SK-N-SH (cell line): ENCODE measurements at regions not wholly inside any gene's neighbourhood (a gene's known extent, or its start where the extent isn't known, plus 50 kb on each side); places are given as distances from the start of the nearest gene placed in this dataset.

ENCODE experiments used
- CTCF ChIA-PET: fragments of 300-600, 350-600 bp; formaldehyde crosslinking; extraction: SDS; loops from one replicate; lab custom pipeline; 2021; lab: Yijun Ruan, JAX
- POLR2A ChIA-PET: fragments of 350-600 bp; sonication (Branson Sonifier 250); formaldehyde crosslinking; extraction: SDS; loops from one replicate; lab custom pipeline; 2020; ENCODE audit warnings: antibody characterized with exemption, inconsistent platforms; lab: Yijun Ruan, JAX
- DNase-seq: peaks from one replicate; pipeline ENCODE4 v3.0.0; 2012
- H2AFZ ChIP-seq: fragments of 200-600 bp; sonication (generic); 2 replicates; pipeline ENCODE4 v1.8.1; 2016; ENCODE audit warnings: antibody characterized with exemption, mild to moderate bottlenecking, low read depth
- H3F3A ChIP-seq: fragments of 200-600 bp; sonication (generic); replicated peaks from 2 replicates; pipeline ENCODE3; 2016; ENCODE audit warnings: antibody characterized with exemption, mild to moderate bottlenecking; ENCODE audit not compliant: insufficient read depth
- H3K27ac ChIP-seq, 2 experiments: fragments of 200-500 bp in 1 of 2; fragments of 200-600 bp in 1 of 2; sonication (Bioruptor generic) in 1 of 2; sonication (generic), shearing (Covaris generic) in 1 of 2; 2 replicates each; pipeline versions ENCODE4 v1.5.1 to v1.6.1; 2014 to 2016; ENCODE audit warnings: low read depth in 2 of 2, inconsistent platforms in 1 of 2, low read length in 1 of 2, mild to moderate bottlenecking in 1 of 2, mixed read lengths in 1 of 2
- H3K27me3 ChIP-seq: fragments of 200-600 bp; sonication (generic), shearing (Covaris generic); 2 replicates; pipeline ENCODE4 v1.6.1; 2016; ENCODE audit warnings: mixed run types; ENCODE audit not compliant: insufficient read depth
- H3K36me3 ChIP-seq, 2 experiments: fragments of 200-500 bp in 1 of 2; fragments of 200-600 bp in 1 of 2; sonication (Bioruptor generic) in 1 of 2; sonication (generic) in 1 of 2; replicated peaks in 1 of 2; 2 replicates each; pipeline versions ENCODE3 to v1.5.1; 2014 to 2016; ENCODE audit warnings: low read length in 1 of 2, mild to moderate bottlenecking in 1 of 2; ENCODE audit not compliant: insufficient read depth in 2 of 2, control insufficient read depth in 1 of 2
- H3K4me1 ChIP-seq, 2 experiments: fragments of 200-500 bp in 1 of 2; fragments of 200-600 bp in 1 of 2; sonication (Bioruptor generic) in 1 of 2; sonication (generic), shearing (Covaris generic) in 1 of 2; 2 replicates each; pipeline versions ENCODE4 v1.5.1 to v1.6.1; 2014 to 2016; ENCODE audit warnings: low read depth in 1 of 2, low read length in 1 of 2, mixed run types in 1 of 2; ENCODE audit not compliant: insufficient read depth in 2 of 2, control insufficient read depth in 1 of 2
- H3K4me2 ChIP-seq: fragments of 200-600 bp; sonication (generic), shearing (Covaris generic); 2 replicates; pipeline ENCODE4 v1.6.1; 2017; ENCODE audit warnings: mixed run types
- H3K4me3 ChIP-seq, 2 experiments: fragments of 200-500 bp in 1 of 2; fragments of 200-600 bp in 1 of 2; sonication (Bioruptor generic) in 1 of 2; sonication (generic), shearing (Covaris generic) in 1 of 2; 2 replicates each; pipeline versions ENCODE4 v1.5.1 to v1.8.1; 2014 to 2016; ENCODE audit warnings: low read depth in 2 of 2, inconsistent platforms in 1 of 2, low read length in 1 of 2, mild to moderate bottlenecking in 1 of 2, mixed read lengths in 1 of 2, moderate library complexity in 1 of 2
- H3K79me2 ChIP-seq: fragments of 200-600 bp; sonication (generic); 2 replicates; pipeline ENCODE4 v1.8.1; 2017; ENCODE audit warnings: mild to moderate bottlenecking; ENCODE audit not compliant: insufficient read depth
- H3K9ac ChIP-seq: fragments of 200-600 bp; sonication (generic); 2 replicates; pipeline ENCODE4 v1.6.1; 2017; ENCODE audit warnings: mixed run types
- H3K9me2 ChIP-seq: fragments of 200-600 bp; sonication (generic); 2 replicates; pipeline ENCODE4 v1.6.1; 2017; ENCODE audit warnings: mixed run types
- H3K9me3 ChIP-seq: fragments of 200-600 bp; sonication (generic); 2 replicates; pipeline ENCODE4 v1.6.1; 2017; ENCODE audit warnings: mixed run types, mild to moderate bottlenecking, moderate library complexity
- H4K20me1 ChIP-seq: fragments of 200-600 bp; sonication (generic); 2 replicates; pipeline ENCODE4 v1.6.1; 2017; ENCODE audit warnings: mild to moderate bottlenecking, mixed run types; ENCODE audit not compliant: insufficient read depth
- CHD2 ChIP-seq: fragments of 150-350 bp; IDR thresholded peaks from 2 replicates; pipeline ENCODE4 v1.6.1; 2018; ENCODE audit warnings: low read length; ENCODE audit not compliant: partially characterized antibody
- FOSL2 ChIP-seq: IDR thresholded peaks from 2 replicates; pipeline ENCODE4 v1.4.0; 2012; ENCODE audit warnings: low read depth, mild to moderate bottlenecking, moderate library complexity, borderline replicate concordance
- GATA2 ChIP-seq: sonication (generic); formaldehyde crosslinking; IDR thresholded peaks from 2 replicates; pipeline ENCODE4 v1.5.0; 2020; ENCODE audit warnings: mild to moderate bottlenecking, missing genetic modification reagents
- NRF1 ChIP-seq: IDR thresholded peaks from 2 replicates; pipeline ENCODE4 v1.6.1; 2012; ENCODE audit warnings: low read depth, mild to moderate bottlenecking, low read length
- RCOR1 ChIP-seq: fragments of 150-350 bp; IDR thresholded peaks from 2 replicates; pipeline ENCODE4 v1.6.1; 2017; ENCODE audit warnings: antibody characterized with exemption, low read length
- RXRA ChIP-seq: IDR thresholded peaks from 2 replicates; pipeline ENCODE4 v1.4.0; 2012; ENCODE audit warnings: low read depth, mild to moderate bottlenecking, borderline replicate concordance
- TCF12 ChIP-seq: IDR thresholded peaks from 2 replicates; pipeline ENCODE4 v1.4.0; 2012
- TEAD4 ChIP-seq: IDR thresholded peaks from 2 replicates; pipeline ENCODE4 v1.4.0; 2012; ENCODE audit warnings: mild to moderate bottlenecking, borderline replicate concordance; ENCODE audit not compliant: insufficient read depth
- YY1 ChIP-seq: IDR thresholded peaks from 2 replicates; pipeline ENCODE4 v1.4.0; 2012; ENCODE audit warnings: low read depth, mild to moderate bottlenecking
- WGBS: methylation state at CpG from one replicate; pipeline ENCODE4 v1.1.6; 2017; ENCODE audit warnings: low lambda C conversion rate; 5-methylcytosine and 5-hydroxymethylcytosine counted together
- TF ChIP-seq, protein P1 (sequence below): IDR thresholded peaks from 2 replicates; pipeline ENCODE4; 2012
- TF ChIP-seq, protein P2 (sequence below): IDR thresholded peaks from 2 replicates; pipeline ENCODE4 v1.4.0; 2012; ENCODE audit warnings: low read depth, borderline replicate concordance
- TF ChIP-seq, protein P3 (sequence below): IDR thresholded peaks from 2 replicates; pipeline ENCODE4 v1.4.0; 2012; ENCODE audit warnings: low read depth, borderline replicate concordance
- TF ChIP-seq, protein P4 (sequence below): IDR thresholded peaks from 2 replicates; pipeline ENCODE4 v1.6.1; 2012; ENCODE audit warnings: mild to moderate bottlenecking, low read depth, low read length, moderate library complexity

DNA sequence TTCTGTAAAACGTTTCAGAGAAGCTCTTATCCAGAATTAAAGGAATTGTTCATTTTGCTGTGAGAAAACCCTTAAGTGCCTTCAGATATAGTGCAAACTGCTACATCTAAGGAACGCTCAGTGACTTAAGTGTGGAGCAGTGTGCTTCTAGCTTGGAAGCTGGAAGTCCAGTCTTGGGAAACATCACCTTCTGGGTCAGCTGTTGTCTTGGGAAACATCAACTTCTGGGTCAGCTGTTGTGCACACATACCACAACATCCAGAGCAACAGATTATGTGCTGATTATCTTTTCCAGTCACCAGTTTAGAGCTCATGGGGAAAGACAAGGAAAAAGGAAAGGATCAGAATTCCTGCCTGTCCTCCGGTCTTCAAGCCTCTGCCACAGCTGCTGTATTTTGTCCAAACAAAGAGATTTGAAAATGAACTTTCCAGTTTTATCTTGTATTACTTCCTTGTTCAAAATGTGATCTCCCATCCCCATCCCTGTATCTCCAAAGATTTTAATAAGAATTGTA is 713.6 kb downstream of the NSUN3 start:
- Histone ChIP-seq H3K27ac (no peak overlapping the region), H3K79me2 (no peaks in the 10 kb centered on the region)
- TF ChIP-seq TEAD4 (no peak), RXRA (no peak), RCOR1 (no peak), CHD2 (no peak), NRF1 (no peak), TCF12 (no peak), FOSL2 (no peak), YY1 (no peak), GATA2 (CRISPR knock-in tag) (no peak)
- TF ChIP-seq, protein P1, sequence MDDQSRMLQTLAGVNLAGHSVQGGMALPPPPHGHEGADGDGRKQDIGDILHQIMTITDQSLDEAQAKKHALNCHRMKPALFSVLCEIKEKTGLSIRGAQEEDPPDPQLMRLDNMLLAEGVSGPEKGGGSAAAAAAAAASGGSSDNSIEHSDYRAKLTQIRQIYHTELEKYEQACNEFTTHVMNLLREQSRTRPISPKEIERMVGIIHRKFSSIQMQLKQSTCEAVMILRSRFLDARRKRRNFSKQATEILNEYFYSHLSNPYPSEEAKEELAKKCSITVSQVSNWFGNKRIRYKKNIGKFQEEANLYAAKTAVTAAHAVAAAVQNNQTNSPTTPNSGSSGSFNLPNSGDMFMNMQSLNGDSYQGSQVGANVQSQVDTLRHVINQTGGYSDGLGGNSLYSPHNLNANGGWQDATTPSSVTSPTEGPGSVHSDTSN, result no peak
- TF ChIP-seq, protein P2, sequence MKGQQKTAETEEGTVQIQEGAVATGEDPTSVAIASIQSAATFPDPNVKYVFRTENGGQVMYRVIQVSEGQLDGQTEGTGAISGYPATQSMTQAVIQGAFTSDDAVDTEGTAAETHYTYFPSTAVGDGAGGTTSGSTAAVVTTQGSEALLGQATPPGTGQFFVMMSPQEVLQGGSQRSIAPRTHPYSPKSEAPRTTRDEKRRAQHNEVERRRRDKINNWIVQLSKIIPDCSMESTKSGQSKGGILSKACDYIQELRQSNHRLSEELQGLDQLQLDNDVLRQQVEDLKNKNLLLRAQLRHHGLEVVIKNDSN, result no peak
- TF ChIP-seq, protein P3, sequence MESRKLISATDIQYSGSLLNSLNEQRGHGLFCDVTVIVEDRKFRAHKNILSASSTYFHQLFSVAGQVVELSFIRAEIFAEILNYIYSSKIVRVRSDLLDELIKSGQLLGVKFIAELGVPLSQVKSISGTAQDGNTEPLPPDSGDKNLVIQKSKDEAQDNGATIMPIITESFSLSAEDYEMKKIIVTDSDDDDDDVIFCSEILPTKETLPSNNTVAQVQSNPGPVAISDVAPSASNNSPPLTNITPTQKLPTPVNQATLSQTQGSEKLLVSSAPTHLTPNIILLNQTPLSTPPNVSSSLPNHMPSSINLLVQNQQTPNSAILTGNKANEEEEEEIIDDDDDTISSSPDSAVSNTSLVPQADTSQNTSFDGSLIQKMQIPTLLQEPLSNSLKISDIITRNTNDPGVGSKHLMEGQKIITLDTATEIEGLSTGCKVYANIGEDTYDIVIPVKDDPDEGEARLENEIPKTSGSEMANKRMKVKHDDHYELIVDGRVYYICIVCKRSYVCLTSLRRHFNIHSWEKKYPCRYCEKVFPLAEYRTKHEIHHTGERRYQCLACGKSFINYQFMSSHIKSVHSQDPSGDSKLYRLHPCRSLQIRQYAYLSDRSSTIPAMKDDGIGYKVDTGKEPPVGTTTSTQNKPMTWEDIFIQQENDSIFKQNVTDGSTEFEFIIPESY, result no peak
- TF ChIP-seq, protein P4, sequence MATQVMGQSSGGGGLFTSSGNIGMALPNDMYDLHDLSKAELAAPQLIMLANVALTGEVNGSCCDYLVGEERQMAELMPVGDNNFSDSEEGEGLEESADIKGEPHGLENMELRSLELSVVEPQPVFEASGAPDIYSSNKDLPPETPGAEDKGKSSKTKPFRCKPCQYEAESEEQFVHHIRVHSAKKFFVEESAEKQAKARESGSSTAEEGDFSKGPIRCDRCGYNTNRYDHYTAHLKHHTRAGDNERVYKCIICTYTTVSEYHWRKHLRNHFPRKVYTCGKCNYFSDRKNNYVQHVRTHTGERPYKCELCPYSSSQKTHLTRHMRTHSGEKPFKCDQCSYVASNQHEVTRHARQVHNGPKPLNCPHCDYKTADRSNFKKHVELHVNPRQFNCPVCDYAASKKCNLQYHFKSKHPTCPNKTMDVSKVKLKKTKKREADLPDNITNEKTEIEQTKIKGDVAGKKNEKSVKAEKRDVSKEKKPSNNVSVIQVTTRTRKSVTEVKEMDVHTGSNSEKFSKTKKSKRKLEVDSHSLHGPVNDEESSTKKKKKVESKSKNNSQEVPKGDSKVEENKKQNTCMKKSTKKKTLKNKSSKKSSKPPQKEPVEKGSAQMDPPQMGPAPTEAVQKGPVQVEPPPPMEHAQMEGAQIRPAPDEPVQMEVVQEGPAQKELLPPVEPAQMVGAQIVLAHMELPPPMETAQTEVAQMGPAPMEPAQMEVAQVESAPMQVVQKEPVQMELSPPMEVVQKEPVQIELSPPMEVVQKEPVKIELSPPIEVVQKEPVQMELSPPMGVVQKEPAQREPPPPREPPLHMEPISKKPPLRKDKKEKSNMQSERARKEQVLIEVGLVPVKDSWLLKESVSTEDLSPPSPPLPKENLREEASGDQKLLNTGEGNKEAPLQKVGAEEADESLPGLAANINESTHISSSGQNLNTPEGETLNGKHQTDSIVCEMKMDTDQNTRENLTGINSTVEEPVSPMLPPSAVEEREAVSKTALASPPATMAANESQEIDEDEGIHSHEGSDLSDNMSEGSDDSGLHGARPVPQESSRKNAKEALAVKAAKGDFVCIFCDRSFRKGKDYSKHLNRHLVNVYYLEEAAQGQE, result no peak
- TF ChIP-seq, all 33 proteins: peak for 0
- Histone ChIP-seq H2AFZ (no peak overlapping the region), H3K9me2 (no peaks in the 10 kb centered on the region), H3K27me3 (no peaks in the 10 kb centered on the region), H3K4me1 (no peaks in the 10 kb centered on the region), H3K4me2 (no peak overlapping the region), H3K4me3 (no peak overlapping the region), H3K9ac (no peak overlapping the region), H3K36me3 (no peaks in the 10 kb centered on the region), H4K20me1 (no peaks in the 10 kb centered on the region), H3F3A (no peaks in the 10 kb centered on the region), H3K9me3 (no peaks in the 10 kb centered on the region)
- 36% methylated on average over 3 of the region's 3 CpGs for WGBS
- CTCF ChIA-PET, result no interaction called here
- no peak for DNase-seq
- POLR2A ChIA-PET, result no interaction called here
